ENCODE measurements at regions not wholly inside any gene's neighbourhood (a gene's known extent, or its start where the extent isn't known, plus 50 kb on each side); places are given as distances from the start of the nearest gene placed in this dataset.

DNA sequence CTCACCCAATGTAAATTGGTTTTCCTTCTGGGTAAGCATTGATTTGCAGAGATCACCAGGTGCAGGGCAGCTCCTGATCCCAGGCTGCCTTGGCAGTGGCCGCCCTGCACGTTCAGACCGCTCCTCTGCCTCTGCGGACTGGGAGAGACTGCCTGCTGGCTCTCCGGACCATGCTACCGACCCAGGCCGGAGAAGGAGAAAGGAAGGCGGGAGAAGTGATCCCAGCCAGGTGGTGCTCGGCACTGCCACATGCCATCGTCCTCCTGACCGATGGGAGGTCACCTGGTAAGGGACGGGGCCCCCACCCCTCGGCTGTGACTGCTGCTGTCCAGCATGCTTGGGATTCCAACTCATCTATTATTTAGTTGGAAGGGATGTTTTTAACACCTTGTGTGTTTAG lies 108.1 kb upstream of the POU3F3 start:
- TF ChIP-seq CTCF (IDR thresholded peaks at IDR 0.05 in 8 of 11, conservative IDR thresholded peaks at IDR 0.05 in 3 of 11), result no peak
- TF ChIP-seq POLR2A (IDR thresholded peaks at IDR 0.05), result no peak
- TF ChIP-seq POLR2AphosphoS5 (IDR thresholded peaks at IDR 0.05), result no peak

Data from spleen (tissue), 7 donors.